Gastrocnemius medialis (tissue), 4 donors: ENCODE measurements at regions not wholly inside any gene's neighbourhood (a gene's known extent, or its start where the extent isn't known, plus 50 kb on each side); places are given as distances from the start of the nearest gene placed in this dataset.

Experiments used
- ATAC-seq, 2 donors: fragments of 150-250 bp; one replicate each; pipeline ENCODE4 v1.9.1; 2016
- DNase-seq, 2 donors: peaks; one replicate each; pipeline ENCODE4 v3.0.0-alpha.2; 2019
- H3K27ac ChIP-seq, 4 donors: fragments of 200-600 bp; sonication (generic); 1 replicate in 1 of 4; 2 replicates in 3 of 4; pipeline ENCODE4 v1.5.1; 2016 to 2018; ENCODE audit warnings: mild to moderate bottlenecking in 2 of 4, moderate library complexity in 1 of 4
- H3K27me3 ChIP-seq, 3 donors: fragments of 200-600 bp; sonication (generic) in 2 of 3; 1 replicate in 1 of 3; 2 replicates in 2 of 3; pipeline versions ENCODE4 v1.5.1 to v1.6.0; 2016 to 2019; ENCODE audit warnings: mild to moderate bottlenecking in 1 of 3, moderate library complexity in 1 of 3
- H3K36me3 ChIP-seq, 2 donors: fragments of 200-600 bp; sonication (generic) in 1 of 2; one replicate each; pipeline ENCODE4 v1.5.1; 2017 to 2018
- H3K4me1 ChIP-seq, 2 donors: fragments of 200-600 bp; sonication (generic) in 1 of 2; one replicate each; pipeline ENCODE4 v1.5.1; 2016 to 2017; ENCODE audit warnings: mild to moderate bottlenecking in 2 of 2
- H3K4me3 ChIP-seq, 4 donors: fragments of 200-600 bp; sonication (generic) in 3 of 4; 1 replicate in 1 of 4; 2 replicates in 3 of 4; pipeline ENCODE4 v1.5.1; 2016 to 2019; ENCODE audit warnings: mild to moderate bottlenecking in 2 of 4
- H3K9me3 ChIP-seq, 3 donors: fragments of 200-600 bp; sonication (generic) in 2 of 3; 1 replicate in 1 of 3; 2 replicates in 2 of 3; pipeline ENCODE4 v1.5.1; 2016 to 2019
- CTCF ChIP-seq, 5 experiments: fragments of 450-650 bp in 3 of 5; fragments of 200-600 bp in 2 of 5; sonication (generic) in 2 of 5; IDR thresholded peaks in 4 of 5; conservative IDR thresholded peaks in 1 of 5; 1 replicate in 4 of 5; 2 replicates in 1 of 5; pipeline ENCODE4 v1.5.1; 2016 to 2019; ENCODE audit warnings: antibody characterized with exemption in 5 of 5, mild to moderate bottlenecking in 3 of 5, moderate library complexity in 3 of 5
- POLR2A ChIP-seq, 2 donors: fragments of 450-650 bp; IDR thresholded peaks; one replicate each; pipeline ENCODE4 v1.6.1; 2017; ENCODE audit warnings: antibody characterized with exemption in 2 of 2, mild to moderate bottlenecking in 2 of 2, moderate library complexity in 2 of 2
- in situ Hi-C, 4 donors: fragments of 200-750 bp; cut with MboI; loops; one replicate each; pipeline versions ENCODE4 v1.15.0 to v1.8.0; 2017; ENCODE audit warnings: low sequenced_read_pairs in 4 of 4
- intact Hi-C: fragments of 100-400 bp; cut with DNase I; formaldehyde crosslinking; loops from one replicate; pipeline ENCODE4 v1.15.1; 2023; ENCODE audit warnings: low total_unique reads

- Histone ChIP-seq H3K4me3 (no peak overlapping the region), H3K27me3 (no peaks in the 10 kb centered on the region), H3K27ac (no peak overlapping the region), H3K4me1 (no peaks in the 10 kb centered on the region), H3K36me3 (no peaks in the 10 kb centered on the region), H3K9me3 (no peaks in the 10 kb centered on the region)
- ATAC-seq = no peak
- in situ Hi-C loops (no loop called here), intact Hi-C loops (no loop called here)
- DNase-seq = no peak
- TF ChIP-seq CTCF (IDR thresholded peaks at IDR 0.05 in 4 of 5, conservative IDR thresholded peaks at IDR 0.05 in 1 of 5) (no peak), POLR2A (IDR thresholded peaks at IDR 0.05) (no peak)
Measured at GRCh38 chr11:101321222-101321621, 191.6 kb upstream of the PGR start.

GRCh38 chr11:101306721-101307120 lies 177.1 kb upstream of the PGR start:
- Histone ChIP-seq H3K36me3 (no peaks in the 10 kb centered on the region), H3K27me3 (no peaks in the 10 kb centered on the region), H3K9me3 (no peaks in the 10 kb centered on the region), H3K27ac (no peak overlapping the region), H3K4me3 (no peak overlapping the region), H3K4me1 (no peaks in the 10 kb centered on the region)
- no peak for ATAC-seq
- in situ Hi-C loops (no loop called here), intact Hi-C loops (no loop called here)
- no peak for DNase-seq
- TF ChIP-seq CTCF (IDR thresholded peaks at IDR 0.05 in 4 of 5, conservative IDR thresholded peaks at IDR 0.05 in 1 of 5) (no peak), POLR2A (IDR thresholded peaks at IDR 0.05) (no peak)

DNA sequence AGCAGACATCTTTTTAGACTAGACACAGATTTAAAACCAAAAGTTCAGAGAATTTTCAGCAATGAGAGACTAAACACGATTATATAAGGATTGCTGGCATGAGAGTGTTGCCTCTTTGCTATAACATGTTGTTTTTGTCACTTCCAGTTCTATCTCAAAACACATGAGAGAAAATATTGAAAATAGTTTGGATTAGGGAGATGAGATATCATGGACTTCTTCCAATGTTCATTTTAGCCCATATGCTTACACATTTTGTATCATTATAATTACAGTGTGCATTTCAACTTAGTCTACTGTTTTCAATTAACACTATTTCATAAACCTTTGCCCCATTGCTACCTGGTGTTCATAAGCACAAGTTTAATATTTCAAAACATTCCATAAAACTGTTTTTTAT lies 175.9 kb upstream of the PGR start:
- no peaks in the 10 kb centered on the region for H3K9me3 ChIP-seq
- in situ Hi-C loops = no loop called here
- TF ChIP-seq POLR2A (IDR thresholded peaks at IDR 0.05) = no peak
- no peak for TF ChIP-seq CTCF (IDR thresholded peaks at IDR 0.05 in 4 of 5, conservative IDR thresholded peaks at IDR 0.05 in 1 of 5)
- DNase-seq (no peak), ATAC-seq (no peak)
- H3K27ac ChIP-seq = no peak overlapping the region
- intact Hi-C loops = no loop called here
- H3K4me3 ChIP-seq = no peak overlapping the region
- no peaks in the 10 kb centered on the region for H3K27me3 ChIP-seq
- no peaks in the 10 kb centered on the region for H3K4me1 ChIP-seq
- H3K36me3 ChIP-seq = no peaks in the 10 kb centered on the region

GRCh38 chr11:101299210-101299609 lies 169.6 kb upstream of the PGR start:
- no peak for TF ChIP-seq CTCF (IDR thresholded peaks at IDR 0.05 in 4 of 5, conservative IDR thresholded peaks at IDR 0.05 in 1 of 5)
- no peak for TF ChIP-seq POLR2A (IDR thresholded peaks at IDR 0.05)
- ATAC-seq (no peak), DNase-seq (no peak)
- no peak overlapping the region for H3K4me3 ChIP-seq
- H3K27me3 ChIP-seq = no peaks in the 10 kb centered on the region
- H3K4me1 ChIP-seq = no peaks in the 10 kb centered on the region
- H3K9me3 ChIP-seq = no peaks in the 10 kb centered on the region
- H3K27ac ChIP-seq = no peak overlapping the region
- intact Hi-C loops (no loop called here), in situ Hi-C loops (no loop called here)
- H3K36me3 ChIP-seq = no peaks in the 10 kb centered on the region

DNA sequence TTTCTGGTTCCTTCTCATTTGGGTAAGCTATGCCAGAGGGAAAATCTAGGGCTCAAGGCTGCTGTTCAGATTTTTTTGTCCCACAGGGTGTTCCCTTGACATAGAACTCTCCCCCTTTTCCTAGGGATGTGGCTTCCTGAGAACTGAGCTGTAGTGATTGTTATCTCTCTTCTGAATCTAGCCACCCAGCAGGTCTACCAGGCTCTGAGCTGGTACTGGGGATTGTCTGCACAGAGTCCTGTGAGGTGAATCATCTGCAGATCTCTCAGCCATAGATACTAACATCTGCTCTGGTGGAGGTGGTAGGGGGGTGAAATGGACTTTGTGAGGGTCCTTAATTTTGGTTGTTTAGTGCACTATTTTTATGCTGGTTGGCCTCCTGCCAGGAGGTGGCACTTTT lies 167.3 kb upstream of the PGR start:
- no peak overlapping the region for H3K4me3 ChIP-seq
- no peak overlapping the region for H3K27ac ChIP-seq
- intact Hi-C loops = no loop called here
- DNase-seq = no peak
- in situ Hi-C loops = no loop called here
- H3K9me3 ChIP-seq = no peaks in the 10 kb centered on the region
- no peaks in the 10 kb centered on the region for H3K4me1 ChIP-seq
- H3K36me3 ChIP-seq = no peaks in the 10 kb centered on the region
- no peak for ATAC-seq
- TF ChIP-seq CTCF (IDR thresholded peaks at IDR 0.05 in 4 of 5, conservative IDR thresholded peaks at IDR 0.05 in 1 of 5) = no peak
- no peak for TF ChIP-seq POLR2A (IDR thresholded peaks at IDR 0.05)
- H3K27me3 ChIP-seq = no peaks in the 10 kb centered on the region
